HCT116 (cell line): ENCODE measurements at regions not wholly inside any gene's neighbourhood (a gene's known extent, or its start where the extent isn't known, plus 50 kb on each side); places are given as distances from the start of the nearest gene placed in this dataset.

Source experiments
- ATAC-seq: fragments of 200-7000 bp; cut with Tn5 transposase; 2 replicates; pipeline ENCODE4 v1.9.1; 2020; ENCODE audit warnings: mild to moderate bottlenecking, moderate library complexity
- BruUV-seq: library from RNA; stranded (reverse); fragments of 400-500 nt; replicated peaks from 2 replicates; lab custom pipeline; 2021; lab: Mats Ljungman, UMichigan
- CTCF ChIA-PET: fragments of 300-600 bp; sonication (Branson Sonifier 250); formaldehyde crosslinking; loops from one replicate; lab custom pipeline; 2021; ENCODE audit warnings: antibody characterized with exemption; lab: Charles Lee
- POLR2A ChIA-PET: fragments of 300-600, 350-600 bp; sonication (Branson Sonifier 250); formaldehyde crosslinking; loops from one replicate; lab custom pipeline; 2021; ENCODE audit warnings: antibody characterized with exemption; lab: Charles Lee
- RAD21 ChIA-PET, 2 experiments: fragments of 300-600 bp; sonication (Branson Sonifier 250); formaldehyde crosslinking; loops; one replicate each; lab custom pipeline; 2023; ENCODE audit warnings: low total read pairs in 2 of 2; ENCODE audit not compliant: uncharacterized antibody in 2 of 2, unreplicated experiment in 2 of 2, low non-redundant PET in 1 of 2; lab: Charles Lee
- DNase-seq: peaks from one replicate; pipeline ENCODE4 v3.0.0-alpha.2; 2010; ENCODE audit warnings: low read depth, low spot score
- H2AFZ ChIP-seq: fragments of 200-600 bp; shearing (Covaris generic), sonication (generic); 2 replicates; pipeline ENCODE4 v1.6.1; 2017; ENCODE audit warnings: low read depth, mixed run types, mixed read lengths, antibody characterized with exemption, low read length; ENCODE audit not compliant: poor library complexity, severe bottlenecking
- H3K27ac ChIP-seq: 2 replicates; pipeline ENCODE4 v1.5.1; 2012; ENCODE audit warnings: low read depth, low read length
- H3K27me3 ChIP-seq: fragments of 200-600 bp; sonication (generic); 2 replicates; pipeline ENCODE4 v1.6.1; 2016; ENCODE audit warnings: mixed run types, low read length, mixed read lengths; ENCODE audit not compliant: insufficient read depth
- H3K36me3 ChIP-seq, 2 experiments: fragments of 200-500 bp in 1 of 2; fragments of 200-600 bp in 1 of 2; sonication (Bioruptor generic) in 1 of 2; sonication (generic) in 1 of 2; 2 replicates each; pipeline versions ENCODE4 v1.5.1 to v1.6.1; 2014 to 2016; ENCODE audit warnings: low read length in 2 of 2, inconsistent platforms in 1 of 2, mixed read lengths in 1 of 2, mixed run types in 1 of 2; ENCODE audit not compliant: insufficient read depth in 2 of 2, control insufficient read depth in 1 of 2
- H3K4me1 ChIP-seq, 2 experiments: fragments of 200-600 bp in 1 of 2; sonication (generic) in 1 of 2; 2 replicates each; pipeline versions ENCODE4 v1.5.1 to v1.6.1; 2012 to 2017; ENCODE audit warnings: low read length in 2 of 2, inconsistent platforms in 1 of 2, mild to moderate bottlenecking in 1 of 2, mixed read lengths in 1 of 2, mixed run types in 1 of 2, moderate library complexity in 1 of 2; ENCODE audit not compliant: insufficient read depth in 2 of 2, control insufficient read depth in 1 of 2
- H3K4me2 ChIP-seq: fragments of 200-600 bp; sonication (generic); 2 replicates; pipeline ENCODE4 v1.6.1; 2017; ENCODE audit warnings: mixed run types, low read length, mixed read lengths
- H3K4me3 ChIP-seq, 2 experiments: fragments of 200-600 bp in 1 of 2; sonication (generic) in 1 of 2; replicated peaks in 1 of 2; 2 replicates each; pipeline ENCODE4 v1.5.1; 2011 to 2016; ENCODE audit warnings: low read length in 2 of 2, control low read depth in 1 of 2, low read depth in 1 of 2, mild to moderate bottlenecking in 1 of 2, mixed read lengths in 1 of 2, mixed run types in 1 of 2
- H3K79me2 ChIP-seq: fragments of 200-600 bp; sonication (generic); 2 replicates; pipeline ENCODE4 v1.6.1; 2017; ENCODE audit warnings: mild to moderate bottlenecking, mixed run types, low read length, moderate library complexity, mixed read lengths; ENCODE audit not compliant: insufficient read depth
- H3K9ac ChIP-seq: fragments of 200-600 bp; sonication (generic); 2 replicates; pipeline ENCODE4 v1.6.1; 2016; ENCODE audit warnings: low read length, mixed read lengths
- H3K9me2 ChIP-seq: fragments of 200-600 bp; sonication (generic), shearing (Covaris generic); 2 replicates; pipeline ENCODE4 v1.6.1; 2017; ENCODE audit warnings: mixed run types, mild to moderate bottlenecking, moderate library complexity; ENCODE audit not compliant: insufficient read depth
- H3K9me3 ChIP-seq, 2 experiments: fragments of 200-500 bp in 1 of 2; fragments of 200-600 bp in 1 of 2; sonication (Bioruptor generic) in 1 of 2; sonication (generic) in 1 of 2; 2 replicates each; pipeline ENCODE4 v1.6.1; 2014 to 2017; ENCODE audit warnings: low read length in 2 of 2, mixed read lengths in 2 of 2, inconsistent platforms in 1 of 2, low read depth in 1 of 2, mild to moderate bottlenecking in 1 of 2, mixed run types in 1 of 2, moderate library complexity in 1 of 2; ENCODE audit not compliant: control insufficient read depth in 1 of 2, insufficient read depth in 1 of 2
- H4K20me1 ChIP-seq: fragments of 200-600 bp; sonication (generic), shearing (Covaris generic); 2 replicates; pipeline ENCODE4 v1.6.1; 2017; ENCODE audit warnings: mixed run types, mild to moderate bottlenecking, moderate library complexity; ENCODE audit not compliant: insufficient read depth
- CBX3 ChIP-seq: IDR thresholded peaks from 2 replicates; pipeline ENCODE4 v1.6.1; 2012; ENCODE audit warnings: low read depth
- CEBPB ChIP-seq: IDR thresholded peaks from 2 replicates; pipeline ENCODE4 v1.6.1; 2012; ENCODE audit warnings: low read depth
- EGR1 ChIP-seq: IDR thresholded peaks from 2 replicates; pipeline ENCODE4 v1.6.1; 2012; ENCODE audit warnings: low read depth
- ELF1 ChIP-seq: IDR thresholded peaks from 2 replicates; pipeline ENCODE4 v1.6.1; 2012; ENCODE audit warnings: low read depth, borderline replicate concordance
- EZH2phosphoT487 ChIP-seq: fragments of 200-600 bp; IDR thresholded peaks from 2 replicates; pipeline ENCODE4 v1.6.1; 2018; ENCODE audit warnings: antibody characterized with exemption, borderline replicate concordance
- POLR2AphosphoS5 ChIP-seq: IDR thresholded peaks from 2 replicates; pipeline ENCODE4 v1.6.1; 2011; ENCODE audit warnings: mild to moderate bottlenecking, low read depth, low read length, moderate library complexity
- SIN3A ChIP-seq: IDR thresholded peaks from 2 replicates; pipeline ENCODE4 v1.6.1; 2012; ENCODE audit warnings: low read depth
- ZFX ChIP-seq: fragments of 450-650 bp; IDR thresholded peaks from 2 replicates; pipeline ENCODE4 v1.6.1; 2017
- intact Hi-C: fragments of 100-400 bp; cut with micrococcal nuclease; formaldehyde crosslinking; loops from 2 replicates; pipeline ENCODE4 v1.10.0; 2022
- TF ChIP-seq, protein P1 (sequence below): IDR thresholded peaks from 2 replicates; pipeline ENCODE4 v1.6.1; 2011; ENCODE audit warnings: mild to moderate bottlenecking, low read length, moderate library complexity; ENCODE audit not compliant: insufficient replicate concordance; ENCODE audit errors: extremely low read depth
- TF ChIP-seq, protein P2 (sequence below): IDR thresholded peaks from 2 replicates; pipeline ENCODE4 v1.6.1; 2012; ENCODE audit warnings: low read depth

DNA sequence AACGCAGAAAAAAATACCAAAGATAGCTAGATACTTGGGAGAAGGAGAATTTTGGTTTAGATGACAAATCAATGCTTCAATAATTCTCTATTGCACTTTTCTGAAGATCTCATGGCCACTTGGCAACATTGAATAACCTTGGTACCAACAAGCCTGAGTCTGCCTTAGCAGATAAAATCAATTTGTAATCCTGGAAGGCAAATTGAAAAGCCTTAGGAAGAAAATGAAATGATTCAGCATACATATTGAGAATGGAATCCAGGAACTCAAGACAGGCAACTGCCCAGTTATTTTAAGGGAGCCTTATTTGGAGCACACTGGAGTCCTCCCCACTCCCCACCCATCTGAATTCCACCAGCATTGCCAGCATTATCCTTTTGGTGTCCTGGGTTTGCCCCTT lies 109.3 kb upstream of the SOX9 start (continued):
- TF ChIP-seq, protein P1, sequence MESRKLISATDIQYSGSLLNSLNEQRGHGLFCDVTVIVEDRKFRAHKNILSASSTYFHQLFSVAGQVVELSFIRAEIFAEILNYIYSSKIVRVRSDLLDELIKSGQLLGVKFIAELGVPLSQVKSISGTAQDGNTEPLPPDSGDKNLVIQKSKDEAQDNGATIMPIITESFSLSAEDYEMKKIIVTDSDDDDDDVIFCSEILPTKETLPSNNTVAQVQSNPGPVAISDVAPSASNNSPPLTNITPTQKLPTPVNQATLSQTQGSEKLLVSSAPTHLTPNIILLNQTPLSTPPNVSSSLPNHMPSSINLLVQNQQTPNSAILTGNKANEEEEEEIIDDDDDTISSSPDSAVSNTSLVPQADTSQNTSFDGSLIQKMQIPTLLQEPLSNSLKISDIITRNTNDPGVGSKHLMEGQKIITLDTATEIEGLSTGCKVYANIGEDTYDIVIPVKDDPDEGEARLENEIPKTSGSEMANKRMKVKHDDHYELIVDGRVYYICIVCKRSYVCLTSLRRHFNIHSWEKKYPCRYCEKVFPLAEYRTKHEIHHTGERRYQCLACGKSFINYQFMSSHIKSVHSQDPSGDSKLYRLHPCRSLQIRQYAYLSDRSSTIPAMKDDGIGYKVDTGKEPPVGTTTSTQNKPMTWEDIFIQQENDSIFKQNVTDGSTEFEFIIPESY = no peak
- TF ChIP-seq EZH2phosphoT487 = no peak
- TF ChIP-seq ELF1 = no peak
- TF ChIP-seq, protein P2, sequence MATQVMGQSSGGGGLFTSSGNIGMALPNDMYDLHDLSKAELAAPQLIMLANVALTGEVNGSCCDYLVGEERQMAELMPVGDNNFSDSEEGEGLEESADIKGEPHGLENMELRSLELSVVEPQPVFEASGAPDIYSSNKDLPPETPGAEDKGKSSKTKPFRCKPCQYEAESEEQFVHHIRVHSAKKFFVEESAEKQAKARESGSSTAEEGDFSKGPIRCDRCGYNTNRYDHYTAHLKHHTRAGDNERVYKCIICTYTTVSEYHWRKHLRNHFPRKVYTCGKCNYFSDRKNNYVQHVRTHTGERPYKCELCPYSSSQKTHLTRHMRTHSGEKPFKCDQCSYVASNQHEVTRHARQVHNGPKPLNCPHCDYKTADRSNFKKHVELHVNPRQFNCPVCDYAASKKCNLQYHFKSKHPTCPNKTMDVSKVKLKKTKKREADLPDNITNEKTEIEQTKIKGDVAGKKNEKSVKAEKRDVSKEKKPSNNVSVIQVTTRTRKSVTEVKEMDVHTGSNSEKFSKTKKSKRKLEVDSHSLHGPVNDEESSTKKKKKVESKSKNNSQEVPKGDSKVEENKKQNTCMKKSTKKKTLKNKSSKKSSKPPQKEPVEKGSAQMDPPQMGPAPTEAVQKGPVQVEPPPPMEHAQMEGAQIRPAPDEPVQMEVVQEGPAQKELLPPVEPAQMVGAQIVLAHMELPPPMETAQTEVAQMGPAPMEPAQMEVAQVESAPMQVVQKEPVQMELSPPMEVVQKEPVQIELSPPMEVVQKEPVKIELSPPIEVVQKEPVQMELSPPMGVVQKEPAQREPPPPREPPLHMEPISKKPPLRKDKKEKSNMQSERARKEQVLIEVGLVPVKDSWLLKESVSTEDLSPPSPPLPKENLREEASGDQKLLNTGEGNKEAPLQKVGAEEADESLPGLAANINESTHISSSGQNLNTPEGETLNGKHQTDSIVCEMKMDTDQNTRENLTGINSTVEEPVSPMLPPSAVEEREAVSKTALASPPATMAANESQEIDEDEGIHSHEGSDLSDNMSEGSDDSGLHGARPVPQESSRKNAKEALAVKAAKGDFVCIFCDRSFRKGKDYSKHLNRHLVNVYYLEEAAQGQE = no peak

DNA sequence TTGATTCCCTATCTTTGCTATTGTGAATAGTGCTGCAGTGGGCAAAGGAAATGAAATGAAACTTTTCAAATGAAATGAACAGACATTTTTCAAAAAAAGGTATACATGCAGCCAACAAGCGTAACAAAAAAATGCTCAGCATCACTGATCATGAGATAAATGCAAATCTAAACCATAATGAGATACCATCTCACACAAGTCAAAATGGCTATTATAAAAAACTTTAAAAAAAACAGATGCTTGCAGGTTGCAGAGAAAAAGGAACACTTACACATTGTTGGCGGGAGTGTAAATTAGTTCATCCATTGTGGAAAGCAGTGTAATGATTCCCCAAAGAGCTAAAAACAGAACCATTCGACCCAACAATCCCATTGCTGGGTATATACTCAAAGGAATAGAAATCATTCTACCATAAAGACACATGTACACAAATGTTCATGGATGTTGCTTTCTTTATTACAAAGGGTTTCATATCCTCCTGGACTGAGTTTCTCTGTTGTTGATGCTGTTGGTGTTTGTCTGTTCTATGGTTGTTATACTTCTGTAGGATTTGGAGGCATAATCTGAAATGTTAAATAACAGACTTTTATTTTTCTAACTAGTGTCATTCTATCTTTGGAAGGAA lies 99.3 kb upstream of the SOX9 start:
- ChIA-PET CTCF (no interaction called here), RAD21 (no interaction called here)

More for the DNA sequence above, 99.3 kb upstream of the SOX9 start:
- no peak for DNase-seq
- Histone ChIP-seq H3K27ac (no peak overlapping the region), H3K4me1 (no peaks in the 10 kb centered on the region), H3K9ac (no peak overlapping the region), H3K9me3 (no peaks in the 10 kb centered on the region), H3K27me3 (peaks cover 3% of the 10 kb centered on the region; the same call in 1 of the 2 replicates), H3K36me3 (no peaks in the 10 kb centered on the region), H3K4me2 (no peak overlapping the region), H3K9me2 (no peaks in the 10 kb centered on the region), H2AFZ (no peak overlapping the region), H4K20me1 (no peaks in the 10 kb centered on the region), H3K4me3 (no peak overlapping the region), H3K79me2 (no peaks in the 10 kb centered on the region)
- TF ChIP-seq EZH2phosphoT487 (no peak), SIN3A (no peak), EGR1 (no peak), ZFX (no peak), POLR2AphosphoS5 (no peak), CEBPB (no peak), CBX3 (no peak)
- TF ChIP-seq, protein P1 = no peak
- BruUV-seq = no TSS peak
- no peak for ATAC-seq
- POLR2A ChIA-PET = no interaction called here
- intact Hi-C loops = no loop called here
